ENCODE measurements at regions not wholly inside any gene's neighbourhood (a gene's known extent, or its start where the extent isn't known, plus 50 kb on each side); places are given as distances from the start of the nearest gene placed in this dataset.

GRCh38 chr11:98365190-98365589 is 655.6 kb upstream of the CNTN5 start:
- TF ChIP-seq ZBTB33 (IDR thresholded peaks at IDR 0.05) (no peak), CTCF (IDR thresholded peaks at IDR 0.05; ENCODE audit: low read depth, low read length, missing input control) (no peak), ATF3 (IDR thresholded peaks at IDR 0.05) (no peak), MAX (IDR thresholded peaks at IDR 0.05) (no peak), REST (IDR thresholded peaks at IDR 0.05) (no peak), JUND (IDR thresholded peaks at IDR 0.05) (no peak), RAD21 (IDR thresholded peaks at IDR 0.05) (no peak), GABPA (IDR thresholded peaks at IDR 0.05 in 1 of 2, conservative IDR thresholded peaks at IDR 0.05 in 1 of 2) (no peak), RXRA (IDR thresholded peaks at IDR 0.05) (no peak), YY1 (IDR thresholded peaks at IDR 0.05) (no peak), SP1 (IDR thresholded peaks at IDR 0.05) (no peak)
